B cell (primary cell): ENCODE measurements at regions not wholly inside any gene's neighbourhood (a gene's known extent, or its start where the extent isn't known, plus 50 kb on each side); places are given as distances from the start of the nearest gene placed in this dataset.
A peak's percentile ranks its signal among the peaks of the same experiment; 100 is the strongest.

ENCODE experiments used
- ATAC-seq: fragments of 200-7000 bp; cut with Tn5 transposase; one replicate; pipeline ENCODE4 v1.10.0; 2021; ENCODE audit warnings: low read depth, mild to moderate bottlenecking, moderate number of reproducible peaks, moderate library complexity
- CTCF ChIA-PET: fragments of 350-600 bp; sonication (Branson Sonifier 250); formaldehyde crosslinking; loops from one replicate; lab custom pipeline; 2021; ENCODE audit warnings: antibody characterized with exemption, inconsistent platforms; lab: Charles Lee
- POLR2A ChIA-PET: fragments of 350-600 bp; sonication (Branson Sonifier 250); formaldehyde crosslinking; loops from one replicate; lab custom pipeline; 2021; ENCODE audit warnings: antibody characterized with exemption; lab: Charles Lee
- DNase-seq: peaks from one replicate; pipeline ENCODE4 v3.0.0; 2013
- H2AFZ ChIP-seq: 2 replicates; pipeline ENCODE4 v1.6.1; 2012; ENCODE audit warnings: mild to moderate bottlenecking, low read depth, low read length; ENCODE audit not compliant: insufficient read depth, poor library complexity, severe bottlenecking
- H3K27ac ChIP-seq, 2 donors: 1 replicate in 1 of 2; 2 replicates in 1 of 2; pipeline ENCODE4 v1.5.1; 2012 to 2013; ENCODE audit warnings: low read length in 2 of 2, mild to moderate bottlenecking in 2 of 2, moderate library complexity in 1 of 2
- H3K27me3 ChIP-seq, 4 experiments: fragments of 200-600 bp in 1 of 4; sonication (generic) in 1 of 4; replicated peaks in 1 of 4; 1 replicate in 2 of 4; 2 replicates in 2 of 4; pipeline versions ENCODE4 v1.6.1 to v1.7.0; 2013 to 2016; ENCODE audit warnings: low read length in 3 of 4, mild to moderate bottlenecking in 2 of 4, mixed read lengths in 1 of 4, moderate library complexity in 1 of 4; ENCODE audit not compliant: insufficient read depth in 4 of 4, control insufficient read depth in 3 of 4; ENCODE audit errors: control extremely low read depth in 1 of 4
- H3K36me3 ChIP-seq, 2 experiments: replicated peaks in 1 of 2; 1 replicate in 1 of 2; 2 replicates in 1 of 2; pipeline versions ENCODE4 v1.6.1 to v1.7.1; 2013; ENCODE audit warnings: low read length in 1 of 2; ENCODE audit not compliant: insufficient read depth in 2 of 2, control insufficient read depth in 1 of 2; ENCODE audit errors: control extremely low read depth in 1 of 2, extremely low read depth in 1 of 2
- H3K4me1 ChIP-seq, 2 donors: fragments of 200-600 bp in 1 of 2; sonication (generic) in 1 of 2; 1 replicate in 1 of 2; 2 replicates in 1 of 2; pipeline versions ENCODE4 v1.5.1 to v1.6.1; 2013 to 2017; ENCODE audit warnings: low read length in 2 of 2; ENCODE audit not compliant: control insufficient read depth in 2 of 2, insufficient read depth in 2 of 2
- H3K4me2 ChIP-seq: replicated peaks from 2 replicates; pipeline ENCODE3; 2012; ENCODE audit warnings: mild to moderate bottlenecking, low read depth, low read length; ENCODE audit not compliant: poor library complexity, severe bottlenecking
- H3K4me3 ChIP-seq, 5 experiments: fragments of 200-600 bp in 1 of 5; sonication (generic) in 1 of 5; 1 replicate in 3 of 5; 2 replicates in 2 of 5; pipeline versions ENCODE4 v1.5.1 to v1.7.0; 2011 to 2016; ENCODE audit warnings: low read length in 4 of 5, mild to moderate bottlenecking in 4 of 5, low read depth in 2 of 5, control low read depth in 1 of 5, moderate library complexity in 1 of 5; ENCODE audit not compliant: insufficient read depth in 1 of 5; ENCODE audit errors: control extremely low read depth in 1 of 5, extremely low read depth in 1 of 5
- H3K79me2 ChIP-seq: fragments of 200-600 bp; sonication (generic); one replicate; pipeline ENCODE4 v1.6.0; 2016; ENCODE audit warnings: low read length; ENCODE audit not compliant: control insufficient read depth, insufficient read depth
- H3K9ac ChIP-seq: fragments of 200-600 bp; sonication (generic); 2 replicates; pipeline ENCODE4 v1.6.1; 2017; ENCODE audit warnings: mild to moderate bottlenecking, low read length, moderate library complexity
- H3K9me3 ChIP-seq, 3 donors: one replicate each; pipeline versions ENCODE4 v1.6.1 to v1.7.1; 2013; ENCODE audit warnings: low read length in 2 of 3; ENCODE audit not compliant: control insufficient read depth in 2 of 3, insufficient read depth in 1 of 3; ENCODE audit errors: control extremely low read depth in 1 of 3
- H4K20me1 ChIP-seq: 2 replicates; pipeline ENCODE4 v1.6.0; 2012; ENCODE audit warnings: mild to moderate bottlenecking, low read length; ENCODE audit not compliant: insufficient read depth, control insufficient read depth, poor library complexity, severe bottlenecking
- H3K27ac Mint-ChIP-seq: one replicate; pipeline ENCODE4 v1.8.0; 2021; ENCODE audit warnings: mixed read lengths
- H3K27me3 Mint-ChIP-seq: one replicate; pipeline ENCODE4 v1.8.0; 2021; ENCODE audit warnings: mixed read lengths
- H3K4me1 Mint-ChIP-seq: one replicate; pipeline ENCODE4 v1.8.0; 2021; ENCODE audit warnings: mixed read lengths
- H3K4me3 Mint-ChIP-seq: one replicate; pipeline ENCODE4 v1.8.0; 2021; ENCODE audit warnings: mixed read lengths
- H3K9me3 Mint-ChIP-seq: one replicate; pipeline ENCODE4 v1.8.0; 2022; ENCODE audit warnings: mixed read lengths; ENCODE audit not compliant: insufficient read depth
- CTCF ChIP-seq: fragments of 200-600 bp; IDR thresholded peaks from one replicate; pipeline ENCODE4 v1.8.0; 2022; ENCODE audit warnings: antibody characterized with exemption, mild to moderate bottlenecking
- EZH2 ChIP-seq: IDR thresholded peaks from 2 replicates; pipeline ENCODE4 v1.6.1; 2012; ENCODE audit warnings: borderline replicate concordance, low read depth, mild to moderate bottlenecking, moderate library complexity, low read length; ENCODE audit not compliant: insufficient read depth, poor library complexity, severe bottlenecking
- WGBS: methylation state at CpG from one replicate; pipeline ENCODE4 v1.1.5; 2013; ENCODE audit warnings: missing lambda C conversion rate; ENCODE audit not compliant: insufficient coverage; 5-methylcytosine and 5-hydroxymethylcytosine counted together
- intact Hi-C: fragments of 100-400 bp; cut with micrococcal nuclease; formaldehyde crosslinking; loops from one replicate; pipeline ENCODE4 v1.10.0; 2022

DNA sequence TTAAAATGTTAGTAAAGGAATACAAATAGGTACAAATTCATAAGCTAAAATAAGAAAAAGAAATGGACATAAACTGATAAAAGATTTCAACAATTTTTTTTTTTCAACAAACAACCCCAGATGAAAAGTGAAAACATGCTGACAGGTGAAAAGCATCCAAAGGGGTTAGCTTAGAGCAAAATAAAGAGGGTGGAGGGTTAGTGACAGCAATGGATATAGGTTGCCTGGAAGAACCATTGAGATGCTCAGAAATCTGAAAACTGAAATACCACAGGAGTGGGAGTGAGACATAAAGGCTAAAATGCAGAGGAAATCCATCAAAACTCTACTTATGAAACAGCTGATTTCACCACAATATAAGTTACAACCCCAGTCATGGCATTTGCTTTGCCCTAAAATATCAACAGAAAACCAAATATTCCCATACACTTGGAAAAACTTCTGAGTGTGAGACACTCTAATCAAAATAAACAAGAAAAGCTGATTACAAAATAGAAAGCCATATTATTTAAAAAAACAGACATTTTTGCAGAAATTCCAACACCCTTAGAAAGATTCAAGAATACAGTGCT lies 136.3 kb upstream of the PLEKHG7 start:
- no peak overlapping the region for H3K4me2 ChIP-seq
- no peak overlapping the region for H3K4me3 ChIP-seq
- no peaks in the 10 kb centered on the region for H3K27me3 Mint-ChIP-seq
- no peak for TF ChIP-seq CTCF
- TF ChIP-seq EZH2, result no peak
- H3K27ac ChIP-seq, result peak overlapping the region in 1 of 2 donors; percentile 19
- no peaks in the 10 kb centered on the region for H3K27me3 ChIP-seq
- H3K4me1 Mint-ChIP-seq, result peaks cover 53% of the 10 kb centered on the region
- H2AFZ ChIP-seq, result no peak overlapping the region
- POLR2A ChIA-PET, result interaction anchor here (0.5 to 1.1 kb wide), 4 partner anchors 121 to 421 kb away, joined by 3 read pairs; partner anchors contain the start of gene BTG1
- ATAC-seq (no peak), DNase-seq (no peak)
- H3K4me1 ChIP-seq, result peaks cover 50 to 54% of the 10 kb centered on the region in 2 donors
- no peaks in the 10 kb centered on the region for H3K36me3 ChIP-seq
- no peak overlapping the region for H3K27ac Mint-ChIP-seq
- H3K4me3 Mint-ChIP-seq, result no peak overlapping the region
- intact Hi-C loops, result no loop called here
- peaks cover 18% of the 10 kb centered on the region for H3K79me2 ChIP-seq
- H3K9me3 ChIP-seq, result no peaks in the 10 kb centered on the region
- CTCF ChIA-PET, result interaction anchor here (0.6 to 1.6 kb wide), 9 partner anchors 12 to 1205 kb away, joined by 3 to 5 read pairs (median 4); no protein-coding TSS in a partner anchor
- H3K9me3 Mint-ChIP-seq, result peaks cover 3% of the 10 kb centered on the region
- H3K9ac ChIP-seq, result no peak overlapping the region
- H4K20me1 ChIP-seq, result no peaks in the 10 kb centered on the region

GRCh38 chr12:92563819-92564218 lies 139.0 kb upstream of the PLEKHG7 start:
- Histone ChIP-seq H3K4me2 (peak overlapping the region; percentile 36), H3K27ac (peak overlapping the region in 1 of 2 donors; percentile 60), H3K4me1 (peaks cover 42 to 44% of the 10 kb centered on the region in 2 donors), H3K9ac (no peak overlapping the region), H3K9me3 (peaks cover 0 to 5% (median 0%) of the 10 kb centered on the region in 3 donors), H3K79me2 (peaks cover 15% of the 10 kb centered on the region), H3K27me3 (no peaks in the 10 kb centered on the region), H2AFZ (peak overlapping the region; percentile 50), H3K36me3 (no peaks in the 10 kb centered on the region), H4K20me1 (no peaks in the 10 kb centered on the region), H3K4me3 (no peak overlapping the region)
- no peak for ATAC-seq
- peak overlapping the region; percentile 13 for H3K4me3 Mint-ChIP-seq
- no CpG with 5 or more reads among the region's 1 CpG for WGBS
- DNase-seq, result no peak
- peak overlapping the region; percentile 43 for H3K27ac Mint-ChIP-seq
- peaks cover 73% of the 10 kb centered on the region for H3K4me1 Mint-ChIP-seq
- POLR2A ChIA-PET, result interaction anchor here (0.9 to 2.0 kb wide), 2 partner anchors 61 to 199 kb away, joined by 4 to 8 read pairs; no protein-coding TSS in a partner anchor
- H3K9me3 Mint-ChIP-seq, result peaks cover 3% of the 10 kb centered on the region
- TF ChIP-seq CTCF (no peak), EZH2 (no peak)
- H3K27me3 Mint-ChIP-seq, result no peaks in the 10 kb centered on the region
- intact Hi-C loops, result no loop called here
- CTCF ChIA-PET, result interaction anchor here (1.0 to 3.2 kb wide), 13 partner anchors 10 to 1182 kb away, joined by 3 to 18 read pairs (median 4); no protein-coding TSS in a partner anchor
